ENCODE measurements at regions not wholly inside any gene's neighbourhood (a gene's known extent, or its start where the extent isn't known, plus 50 kb on each side); places are given as distances from the start of the nearest gene placed in this dataset.

DNA sequence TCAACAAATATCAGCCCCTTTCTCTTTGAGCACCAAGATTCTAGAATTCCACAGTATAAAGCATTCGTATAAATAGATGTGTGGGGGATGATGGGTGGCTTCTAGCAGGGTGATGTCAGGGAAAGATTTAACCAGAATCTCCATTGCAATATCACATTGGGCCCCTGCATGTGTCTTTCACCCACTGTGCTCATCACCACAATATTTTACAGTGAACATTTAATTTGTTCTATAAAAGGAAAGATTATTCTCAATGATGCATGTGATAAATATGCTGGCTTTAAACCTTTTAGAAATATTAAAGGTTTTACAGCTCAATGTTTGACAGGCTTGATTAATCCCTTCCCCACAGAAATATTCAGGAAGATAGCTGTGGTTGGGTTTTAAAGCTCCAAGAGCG, 457.8 kb upstream of the DAB1 start:
- Histone ChIP-seq H3K4me1 (ENCODE audit: control insufficient read depth, insufficient read depth, low read length) (no peaks in the 10 kb centered on the region), H3K4me3 (ENCODE audit: low read length) (no peak overlapping the region), H3K27me3 (ENCODE audit: control insufficient read depth, insufficient read depth, low read length, poor library complexity, severe bottlenecking) (no peaks in the 10 kb centered on the region), H3K36me3 (ENCODE audit: control insufficient read depth, insufficient read depth, low read length) (no peaks in the 10 kb centered on the region), H3K9ac (ENCODE audit: extremely low read depth, low read length, poor library complexity, severe bottlenecking) (no peak overlapping the region), H3K27ac (ENCODE audit: low read depth, low read length) (peak overlapping the region; percentile 67), H3K9me3 (ENCODE audit: control insufficient read depth, low read length) (no peaks in the 10 kb centered on the region)
- WGBS, 2 experiments (ENCODE audit: insufficient coverage in 1 of 2, insufficient read length in 1 of 2), result 84% methylated on average over 2 of the region's 2 CpGs; no CpG with 5 or more reads in 1 of the 2 experiments
- no peak for DNase-seq
- no peak overlapping the region for H3K27ac Mint-ChIP-seq
- H3K9me3 Mint-ChIP-seq, result no peaks in the 10 kb centered on the region
- no peak for TF ChIP-seq CTCF (conservative IDR thresholded peaks at IDR 0.05)
- H3K36me3 Mint-ChIP-seq (ENCODE audit: low read depth), result no peaks in the 10 kb centered on the region
- no peak overlapping the region for H3K4me3 Mint-ChIP-seq
- H3K4me1 Mint-ChIP-seq, result peaks cover 3% of the 10 kb centered on the region
- H3K27me3 Mint-ChIP-seq (ENCODE audit: insufficient read depth), result peaks cover 2% of the 10 kb centered on the region

- H3K4me3 ChIP-seq (ENCODE audit: low read length), result no peak overlapping the region
- H3K9ac ChIP-seq (ENCODE audit: extremely low read depth, low read length, poor library complexity, severe bottlenecking), result no peak overlapping the region
- H3K36me3 ChIP-seq (ENCODE audit: control insufficient read depth, insufficient read depth, low read length), result no peaks in the 10 kb centered on the region
- no peak overlapping the region for H3K27ac ChIP-seq (ENCODE audit: low read depth, low read length)
- no peaks in the 10 kb centered on the region for H3K27me3 ChIP-seq (ENCODE audit: control insufficient read depth, insufficient read depth, low read length, poor library complexity, severe bottlenecking)
- Mint-ChIP-seq H3K27me3 (ENCODE audit: insufficient read depth) (peaks cover 4% of the 10 kb centered on the region), H3K27ac (no peak overlapping the region), H3K4me1 (peaks cover 3% of the 10 kb centered on the region), H3K4me3 (no peak overlapping the region), H3K9me3 (no peaks in the 10 kb centered on the region), H3K36me3 (ENCODE audit: low read depth) (no peaks in the 10 kb centered on the region)
- H3K4me1 ChIP-seq (ENCODE audit: control insufficient read depth, insufficient read depth, low read length), result no peaks in the 10 kb centered on the region
- H3K9me3 ChIP-seq (ENCODE audit: control insufficient read depth, low read length), result no peaks in the 10 kb centered on the region
- no peak for DNase-seq
- 90% methylated on average over 3 of the region's 3 CpGs; no CpG with 5 or more reads in 1 of the 2 experiments for WGBS, 2 experiments (ENCODE audit: insufficient coverage in 1 of 2, insufficient read length in 1 of 2)
- TF ChIP-seq CTCF (conservative IDR thresholded peaks at IDR 0.05), result no peak
These were observed 455.8 kb upstream of the DAB1 start for GRCh38 chr1:57879700-57880099.

DNA sequence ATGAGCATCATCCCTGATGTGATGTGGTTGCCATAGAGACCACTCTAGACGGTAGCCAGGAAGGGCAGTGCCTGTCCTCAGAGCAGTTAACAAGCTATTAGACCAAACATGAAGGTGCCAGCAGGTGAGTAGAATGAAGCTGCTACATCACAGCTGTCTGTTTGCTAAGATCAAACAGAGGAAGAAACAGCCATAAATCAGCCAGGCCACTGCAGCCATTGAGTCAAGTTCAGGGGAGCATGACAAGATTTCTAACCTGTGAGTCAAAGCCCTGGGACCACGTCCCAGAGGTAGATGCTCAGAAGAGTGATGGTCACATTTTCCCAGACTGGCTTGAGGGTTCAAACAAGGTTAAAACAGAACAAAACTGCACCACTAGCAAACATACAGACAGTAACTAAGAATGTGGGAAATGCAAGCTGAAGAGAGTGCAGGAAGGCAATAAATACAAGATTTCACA, 450.6 kb upstream of the DAB1 start:
- Histone ChIP-seq H3K36me3 (ENCODE audit: control insufficient read depth, insufficient read depth, low read length) (no peaks in the 10 kb centered on the region), H3K4me3 (ENCODE audit: low read length) (no peak overlapping the region), H3K27me3 (ENCODE audit: control insufficient read depth, insufficient read depth, low read length, poor library complexity, severe bottlenecking) (no peaks in the 10 kb centered on the region), H3K4me1 (ENCODE audit: control insufficient read depth, insufficient read depth, low read length) (no peaks in the 10 kb centered on the region), H3K9me3 (ENCODE audit: control insufficient read depth, low read length) (no peaks in the 10 kb centered on the region), H3K9ac (ENCODE audit: extremely low read depth, low read length, poor library complexity, severe bottlenecking) (no peak overlapping the region), H3K27ac (ENCODE audit: low read depth, low read length) (no peak overlapping the region)
- Mint-ChIP-seq H3K27ac (no peak overlapping the region), H3K4me1 (no peaks in the 10 kb centered on the region), H3K36me3 (ENCODE audit: low read depth) (no peaks in the 10 kb centered on the region), H3K4me3 (no peak overlapping the region), H3K27me3 (ENCODE audit: insufficient read depth) (peaks cover 4% of the 10 kb centered on the region), H3K9me3 (no peaks in the 10 kb centered on the region)
- TF ChIP-seq CTCF (conservative IDR thresholded peaks at IDR 0.05), result no peak
- WGBS, 2 experiments (ENCODE audit: insufficient coverage in 1 of 2, insufficient read length in 1 of 2), result 57 to 74% methylated on average over 1 to 2 of the region's 2 CpGs
- no peak for DNase-seq
